ENCODE measurements at regions not wholly inside any gene's neighbourhood (a gene's known extent, or its start where the extent isn't known, plus 50 kb on each side); places are given as distances from the start of the nearest gene placed in this dataset.
"Not testable (repeated sequence)": the region's sequence is repeated elsewhere in the genome, so short reads cannot be mapped to it uniquely, and the experiment has no call there.

DNA sequence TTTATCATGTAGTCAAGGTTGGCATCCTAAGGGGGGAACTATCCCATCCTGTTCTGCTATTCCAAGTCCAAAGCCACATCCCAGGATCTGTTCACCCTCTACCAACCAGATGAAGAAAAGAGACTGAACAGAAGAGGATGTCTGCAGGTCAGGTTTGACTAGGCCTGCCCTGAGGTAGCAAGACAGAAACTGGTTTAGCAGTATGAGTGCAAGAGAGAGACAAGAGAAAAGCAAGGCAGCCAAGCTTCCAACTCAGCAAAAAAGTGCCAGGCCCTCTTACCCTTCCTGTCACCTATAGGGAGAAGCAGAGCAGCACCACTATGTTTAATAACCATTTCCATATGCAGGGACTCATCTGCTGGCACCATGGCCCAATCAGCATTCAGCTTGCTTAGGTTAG lies 320.8 kb upstream of the DUSP10 start:
- DNase-seq (ENCODE audit: low read depth, low spot score) = no peak
- Histone ChIP-seq H3K9me3 (ENCODE audit: control insufficient read depth, insufficient read depth, low read length) (no peaks in the 10 kb centered on the region), H3K27ac (ENCODE audit: low read length) (no peak overlapping the region)

DNA sequence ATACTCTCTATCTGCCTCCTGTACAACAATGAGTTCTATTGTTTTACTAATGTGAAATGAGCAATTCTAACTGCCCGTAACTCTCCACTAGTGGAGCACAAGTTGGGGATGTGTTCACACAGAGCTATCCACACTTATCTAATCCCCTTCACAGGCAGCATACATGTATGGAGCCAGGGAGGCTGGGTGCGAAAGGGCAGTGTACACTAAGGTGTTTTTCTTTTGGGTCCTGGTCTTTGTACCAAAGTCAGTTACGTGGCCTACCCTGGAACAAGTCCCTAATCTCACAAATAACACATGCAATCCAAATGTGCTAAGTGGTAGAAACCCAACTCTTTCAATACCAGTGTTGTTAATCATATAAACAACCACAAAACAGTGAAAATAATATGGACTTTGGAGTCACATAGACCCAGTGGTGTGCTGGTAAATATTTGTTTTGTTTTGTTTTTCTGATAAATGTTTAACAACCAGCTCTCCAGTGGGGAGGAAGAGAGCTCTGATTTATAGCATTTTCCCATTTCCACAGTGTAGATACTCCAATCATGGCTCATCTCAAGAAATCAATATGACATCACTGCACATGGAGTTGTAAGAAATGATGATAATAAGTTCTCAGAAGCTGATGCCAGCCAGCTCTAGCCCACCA lies 319.9 kb upstream of the DUSP10 start:
- no peaks in the 10 kb centered on the region for H3K27me3 ChIP-seq (ENCODE audit: control insufficient read depth, insufficient read depth, low read length)
- no CpG with 5 or more reads among the region's 3 CpGs for whole genome bisulfite sequencing (ENCODE audit: insufficient coverage, insufficient read length)
- DNase-seq (ENCODE audit: low read depth, low spot score) = no peak
- no peaks in the 10 kb centered on the region for H3K4me1 ChIP-seq (ENCODE audit: control insufficient read depth, insufficient read depth, low read length)
- no peak overlapping the region for H3K4me3 ChIP-seq (ENCODE audit: low read length)
- H3K36me3 ChIP-seq (ENCODE audit: control insufficient read depth, insufficient read depth, low read length) = no peaks in the 10 kb centered on the region
- no peak overlapping the region for H3K27ac ChIP-seq (ENCODE audit: low read length)
- no peaks in the 10 kb centered on the region for H3K9me3 ChIP-seq (ENCODE audit: control insufficient read depth, insufficient read depth, low read length)

More for the DNA sequence above, 320.8 kb upstream of the DUSP10 start:
- Histone ChIP-seq H3K27me3 (ENCODE audit: control insufficient read depth, insufficient read depth, low read length) (no peaks in the 10 kb centered on the region), H3K4me3 (ENCODE audit: low read length) (no peak overlapping the region), H3K36me3 (ENCODE audit: control insufficient read depth, insufficient read depth, low read length) (no peaks in the 10 kb centered on the region), H3K4me1 (ENCODE audit: control insufficient read depth, insufficient read depth, low read length) (no peaks in the 10 kb centered on the region)

DNA sequence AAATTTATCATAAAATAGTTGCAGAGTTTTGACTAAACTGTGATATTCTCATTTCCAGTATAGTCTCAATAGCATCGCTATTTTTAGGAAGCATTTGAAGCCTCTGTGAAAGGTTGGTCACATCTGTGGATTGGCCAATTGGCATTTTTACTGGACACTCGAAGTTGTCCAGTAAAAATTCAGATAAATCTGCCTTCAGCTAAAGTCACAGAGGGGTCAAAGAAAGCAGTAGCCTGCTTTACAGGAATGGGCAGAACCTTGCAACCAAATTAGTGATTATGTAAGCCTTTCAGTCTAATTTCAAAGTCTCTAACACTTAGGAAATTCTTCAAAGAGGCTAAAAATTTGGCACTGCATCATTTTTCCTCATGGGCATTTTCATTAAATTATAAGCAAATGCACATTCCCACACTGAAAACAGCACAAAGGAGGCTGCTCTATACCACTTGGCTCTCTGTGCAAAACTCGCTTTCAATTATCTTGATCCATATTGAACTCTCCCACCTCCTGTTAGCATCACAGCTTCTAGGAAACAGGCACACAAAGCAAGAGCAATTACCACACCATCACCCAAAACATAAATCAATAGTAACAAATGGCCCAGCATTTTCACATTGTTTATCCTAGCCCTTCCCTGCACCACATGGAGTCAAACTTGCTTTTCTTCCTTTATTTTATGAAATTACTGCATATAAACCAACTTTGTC lies 318.5 kb upstream of the DUSP10 start:
- Histone ChIP-seq H3K36me3 (ENCODE audit: control insufficient read depth, insufficient read depth, low read length) (no peaks in the 10 kb centered on the region), H3K27me3 (ENCODE audit: control insufficient read depth, insufficient read depth, low read length) (no peaks in the 10 kb centered on the region), H3K27ac (ENCODE audit: low read length) (no peak overlapping the region), H3K9me3 (ENCODE audit: control insufficient read depth, insufficient read depth, low read length) (no peaks in the 10 kb centered on the region), H3K4me3 (ENCODE audit: low read length) (no peak overlapping the region), H3K4me1 (ENCODE audit: control insufficient read depth, insufficient read depth, low read length) (no peaks in the 10 kb centered on the region)
- WGBS (ENCODE audit: insufficient coverage, insufficient read length) = no CpG with 5 or more reads among the region's 3 CpGs
- DNase-seq (ENCODE audit: low read depth, low spot score) = no peak

DNA sequence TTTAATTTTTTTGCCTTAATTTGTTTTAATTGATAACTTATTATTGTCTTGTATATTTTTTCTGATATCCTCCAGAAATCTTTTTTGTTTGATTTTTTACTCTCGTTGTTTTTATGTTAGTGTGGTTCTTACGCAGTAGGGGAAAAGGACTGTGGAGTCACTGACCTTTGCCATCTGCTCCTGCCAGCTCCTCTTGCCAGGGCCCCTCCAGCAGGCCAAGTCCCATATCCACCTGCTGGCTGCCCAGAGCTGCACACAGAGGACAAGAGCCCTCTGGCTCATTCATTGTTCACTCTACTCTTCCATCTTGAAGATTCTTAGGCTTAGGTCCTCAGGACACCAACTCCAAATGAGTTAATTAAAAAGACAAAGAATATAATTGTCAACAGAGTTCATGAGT lies 316.4 kb upstream of the DUSP10 start:
- H3K27me3 ChIP-seq (ENCODE audit: control insufficient read depth, insufficient read depth, low read length) = no peaks in the 10 kb centered on the region
- WGBS (ENCODE audit: insufficient coverage, insufficient read length) = no CpG with 5 or more reads among the region's 2 CpGs

DNA sequence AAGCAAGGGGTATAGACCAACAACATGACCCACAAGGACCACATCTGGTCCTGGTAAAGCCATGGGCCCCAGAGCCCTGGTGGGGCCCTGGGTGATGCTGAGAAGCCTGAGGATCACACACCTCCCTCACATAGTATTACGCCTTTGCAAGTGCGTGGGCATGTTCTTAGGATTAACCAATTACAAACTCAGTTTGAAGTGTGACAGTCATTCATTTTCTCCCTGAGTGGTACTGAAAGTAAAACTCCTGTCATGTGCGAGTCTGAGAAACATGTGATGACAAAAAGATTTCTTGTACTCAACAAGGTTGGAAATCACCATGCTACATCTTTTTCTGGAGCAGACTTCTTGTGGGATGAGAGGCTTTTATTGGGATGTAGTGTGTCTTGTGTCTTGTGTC lies 315.3 kb upstream of the DUSP10 start:
- no peak for DNase-seq (ENCODE audit: low read depth, low spot score)
- H3K4me1 ChIP-seq (ENCODE audit: control insufficient read depth, insufficient read depth, low read length) = no peaks in the 10 kb centered on the region
- H3K4me3 ChIP-seq (ENCODE audit: low read length) = no peak overlapping the region
- no peak overlapping the region for H3K27ac ChIP-seq (ENCODE audit: low read length)
- no peaks in the 10 kb centered on the region for H3K27me3 ChIP-seq (ENCODE audit: control insufficient read depth, insufficient read depth, low read length)
- H3K9me3 ChIP-seq (ENCODE audit: control insufficient read depth, insufficient read depth, low read length) = no peaks in the 10 kb centered on the region
- WGBS (ENCODE audit: insufficient coverage, insufficient read length) = no CpG with 5 or more reads among the region's 3 CpGs
- H3K36me3 ChIP-seq (ENCODE audit: control insufficient read depth, insufficient read depth, low read length) = no peaks in the 10 kb centered on the region

More for the DNA sequence above, 316.4 kb upstream of the DUSP10 start:
- Histone ChIP-seq H3K9me3 (ENCODE audit: control insufficient read depth, insufficient read depth, low read length) (no peaks in the 10 kb centered on the region), H3K36me3 (ENCODE audit: control insufficient read depth, insufficient read depth, low read length) (no peaks in the 10 kb centered on the region), H3K4me3 (ENCODE audit: low read length) (no peak overlapping the region), H3K4me1 (ENCODE audit: control insufficient read depth, insufficient read depth, low read length) (no peaks in the 10 kb centered on the region), H3K27ac (ENCODE audit: low read length) (no peak overlapping the region)
- no peak for DNase-seq (ENCODE audit: low read depth, low spot score)

DNA sequence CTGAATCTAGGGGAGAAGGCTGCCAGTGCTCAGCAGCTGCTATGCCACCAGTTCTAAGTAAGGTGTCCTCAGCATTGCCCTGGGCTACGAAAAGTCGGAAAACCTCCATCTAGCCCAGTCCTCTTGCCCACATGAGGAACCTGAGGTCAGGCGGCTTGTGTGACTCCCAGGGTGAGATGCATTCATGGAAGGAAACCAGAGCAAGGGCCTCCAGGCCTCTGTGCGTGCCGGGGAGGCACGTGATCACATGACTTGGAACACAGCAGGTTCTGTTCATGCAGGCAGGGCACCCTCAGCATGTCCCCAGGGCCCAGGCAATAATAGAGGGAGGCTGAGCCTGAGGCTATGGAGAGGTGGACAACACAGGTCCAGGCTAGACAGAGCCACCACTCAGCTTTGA lies 312.5 kb upstream of the DUSP10 start:
- Histone ChIP-seq H3K9me3 (ENCODE audit: control insufficient read depth, insufficient read depth, low read length) (no peaks in the 10 kb centered on the region), H3K27ac (ENCODE audit: low read length) (no peak overlapping the region), H3K4me1 (ENCODE audit: control insufficient read depth, insufficient read depth, low read length) (no peaks in the 10 kb centered on the region), H3K36me3 (ENCODE audit: control insufficient read depth, insufficient read depth, low read length) (no peaks in the 10 kb centered on the region), H3K4me3 (ENCODE audit: low read length) (no peak overlapping the region), H3K27me3 (ENCODE audit: control insufficient read depth, insufficient read depth, low read length) (no peaks in the 10 kb centered on the region)
- no peak for DNase-seq (ENCODE audit: low read depth, low spot score)
- no CpG with 5 or more reads among the region's 6 CpGs for WGBS (ENCODE audit: insufficient coverage, insufficient read length)

DNA sequence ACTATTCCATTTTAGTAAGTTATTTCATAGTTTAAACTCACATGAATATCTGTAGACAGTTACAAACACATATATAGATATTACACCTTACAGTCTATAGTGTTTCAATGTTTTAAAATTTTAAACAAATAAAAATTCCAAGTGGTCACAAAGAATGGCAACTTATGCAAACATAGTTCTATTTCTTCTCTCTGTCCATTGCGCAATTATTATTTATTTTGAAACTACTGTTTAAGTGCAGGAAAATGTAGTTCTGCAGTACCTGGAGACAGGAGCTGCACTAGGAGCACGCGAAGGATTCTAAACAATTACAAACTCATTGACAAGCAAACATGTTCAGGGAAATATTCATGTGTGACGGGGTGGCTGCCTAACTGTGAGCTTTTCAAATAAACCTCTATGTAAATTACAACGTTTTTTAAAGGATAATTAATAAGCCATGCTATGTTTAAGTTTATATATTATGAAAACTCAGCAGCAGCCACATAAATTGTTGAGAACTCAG lies 312.0 kb upstream of the DUSP10 start:
- WGBS (ENCODE audit: insufficient coverage, insufficient read length) = no CpG with 5 or more reads among the region's 5 CpGs
- no peak for DNase-seq (ENCODE audit: low read depth, low spot score)
- Histone ChIP-seq H3K27me3 (ENCODE audit: control insufficient read depth, insufficient read depth, low read length) (no peaks in the 10 kb centered on the region), H3K36me3 (ENCODE audit: control insufficient read depth, insufficient read depth, low read length) (no peaks in the 10 kb centered on the region), H3K27ac (ENCODE audit: low read length) (no peak overlapping the region), H3K4me1 (ENCODE audit: control insufficient read depth, insufficient read depth, low read length) (no peaks in the 10 kb centered on the region), H3K9me3 (ENCODE audit: control insufficient read depth, insufficient read depth, low read length) (no peaks in the 10 kb centered on the region), H3K4me3 (ENCODE audit: low read length) (no peak overlapping the region)

DNA sequence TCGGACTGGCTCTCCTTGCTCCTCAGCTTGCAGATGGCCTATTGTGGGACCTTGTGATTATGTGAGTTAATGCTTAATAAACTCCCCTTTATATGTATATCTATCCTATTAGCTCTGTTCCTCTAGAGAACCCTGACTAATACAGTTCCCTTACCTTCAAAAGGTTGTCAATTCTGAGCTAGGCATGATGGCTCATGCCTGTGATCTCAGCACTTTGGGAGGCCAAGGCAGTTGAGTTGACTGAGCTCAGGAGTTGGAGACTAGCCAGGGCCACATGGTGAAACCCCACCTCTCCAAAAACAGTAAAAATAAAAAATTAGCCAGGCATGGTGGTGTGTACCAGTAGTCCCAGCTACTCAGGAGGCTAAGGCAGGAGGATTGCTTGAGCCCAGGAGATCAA lies 309.4 kb upstream of the DUSP10 start:
- not testable (repeated sequence) for H3K4me3 ChIP-seq (ENCODE audit: low read length); H3K27ac ChIP-seq (ENCODE audit: low read length); H3K27me3 ChIP-seq (ENCODE audit: control insufficient read depth, insufficient read depth, low read length); DNase-seq (ENCODE audit: low read depth, low spot score); H3K4me1 ChIP-seq (ENCODE audit: control insufficient read depth, insufficient read depth, low read length); H3K36me3 ChIP-seq (ENCODE audit: control insufficient read depth, insufficient read depth, low read length); H3K9me3 ChIP-seq (ENCODE audit: control insufficient read depth, insufficient read depth, low read length)
- no CpG with 5 or more reads among the region's 1 CpG for WGBS (ENCODE audit: insufficient coverage, insufficient read length)

DNA sequence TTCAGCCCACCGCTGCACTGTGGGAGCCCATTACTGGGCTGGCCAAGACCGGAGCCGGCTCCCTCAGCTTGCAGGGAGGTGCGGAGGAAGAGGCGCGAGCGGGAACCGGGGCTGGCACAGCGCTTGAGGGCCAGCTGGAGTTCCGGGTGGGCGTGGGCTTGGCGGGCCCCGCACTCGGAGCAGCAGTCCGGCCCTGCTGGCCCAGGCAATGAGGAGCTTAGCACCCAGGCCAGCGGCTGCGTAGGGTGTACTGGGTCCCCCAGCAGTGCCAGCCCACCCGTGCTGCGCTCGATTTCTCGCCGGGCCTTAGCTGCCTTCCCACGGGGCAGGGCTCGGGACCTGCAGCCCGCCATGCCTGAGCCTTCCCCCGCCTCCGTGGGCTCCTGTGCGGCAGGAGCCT lies 307.8 kb upstream of the DUSP10 start:
- H3K4me1 ChIP-seq (ENCODE audit: control insufficient read depth, insufficient read depth, low read length); H3K36me3 ChIP-seq (ENCODE audit: control insufficient read depth, insufficient read depth, low read length); H3K27ac ChIP-seq (ENCODE audit: low read length); H3K4me3 ChIP-seq (ENCODE audit: low read length); DNase-seq (ENCODE audit: low read depth, low spot score); H3K9me3 ChIP-seq (ENCODE audit: control insufficient read depth, insufficient read depth, low read length); H3K27me3 ChIP-seq (ENCODE audit: control insufficient read depth, insufficient read depth, low read length): not testable (repeated sequence)
- WGBS (ENCODE audit: insufficient coverage, insufficient read length) = no CpG with 5 or more reads among the region's 28 CpGs

DNA sequence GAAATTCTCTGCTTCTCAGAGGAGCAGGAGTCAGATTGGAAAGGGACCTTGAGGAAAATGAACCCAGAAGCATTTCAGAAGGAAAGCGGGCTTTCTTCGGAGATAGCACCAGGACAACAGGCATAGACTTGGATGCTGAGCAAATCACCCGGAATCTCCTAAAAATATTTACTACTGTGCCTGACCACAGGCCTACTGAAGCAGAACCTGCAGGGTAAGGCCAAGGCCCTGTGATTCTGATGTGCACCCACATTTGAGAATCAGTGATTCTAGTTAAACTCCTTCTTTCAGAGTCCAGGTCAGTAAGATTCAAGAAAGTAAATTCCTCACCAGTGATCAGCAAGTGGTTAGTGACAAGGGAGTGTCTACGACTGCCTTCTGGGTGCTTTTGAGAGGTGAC lies 307.3 kb upstream of the DUSP10 start:
- Histone ChIP-seq H3K36me3 (ENCODE audit: control insufficient read depth, insufficient read depth, low read length) (no peaks in the 10 kb centered on the region), H3K4me3 (ENCODE audit: low read length) (no peak overlapping the region), H3K27me3 (ENCODE audit: control insufficient read depth, insufficient read depth, low read length) (no peaks in the 10 kb centered on the region), H3K9me3 (ENCODE audit: control insufficient read depth, insufficient read depth, low read length) (no peaks in the 10 kb centered on the region), H3K4me1 (ENCODE audit: control insufficient read depth, insufficient read depth, low read length) (no peaks in the 10 kb centered on the region), H3K27ac (ENCODE audit: low read length) (no peak overlapping the region)
- WGBS (ENCODE audit: insufficient coverage, insufficient read length) = no CpG with 5 or more reads among the region's 4 CpGs
- DNase-seq (ENCODE audit: low read depth, low spot score) = no peak

DNA sequence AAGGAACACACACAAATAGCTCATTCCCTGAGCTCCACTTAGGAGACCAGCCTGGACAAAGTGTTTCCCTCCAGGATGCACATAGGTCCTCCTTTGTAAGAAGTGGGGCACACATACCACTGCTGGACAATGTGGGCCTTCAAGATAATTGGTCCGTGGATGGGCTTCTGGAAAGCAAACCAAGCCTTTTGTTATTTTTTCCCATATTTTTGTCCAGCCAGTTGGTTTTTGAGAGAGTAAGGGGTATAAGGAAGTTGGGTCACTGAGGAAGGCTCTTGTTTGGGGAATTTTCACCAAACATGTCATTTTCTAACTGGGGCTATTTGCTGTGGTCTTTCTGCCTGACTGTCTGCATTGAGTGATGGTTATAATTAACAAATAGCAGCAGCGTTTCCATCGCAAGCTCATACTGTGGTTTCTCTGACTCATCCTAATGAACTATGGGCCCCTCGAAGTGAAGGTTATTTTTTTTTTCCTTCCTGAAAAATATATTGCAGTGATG lies 306.3 kb upstream of the DUSP10 start:
- H3K9me3 ChIP-seq (ENCODE audit: control insufficient read depth, insufficient read depth, low read length) = no peaks in the 10 kb centered on the region
- DNase-seq (ENCODE audit: low read depth, low spot score) = no peak
- H3K4me1 ChIP-seq (ENCODE audit: control insufficient read depth, insufficient read depth, low read length) = no peaks in the 10 kb centered on the region
- no peak overlapping the region for H3K27ac ChIP-seq (ENCODE audit: low read length)
- WGBS (ENCODE audit: insufficient coverage, insufficient read length) = no CpG with 5 or more reads among the region's 4 CpGs
- H3K27me3 ChIP-seq (ENCODE audit: control insufficient read depth, insufficient read depth, low read length) = no peaks in the 10 kb centered on the region
- no peaks in the 10 kb centered on the region for H3K36me3 ChIP-seq (ENCODE audit: control insufficient read depth, insufficient read depth, low read length)
- H3K4me3 ChIP-seq (ENCODE audit: low read length) = no peak overlapping the region

Measured in iPS DF 6.9 (cell line).